AG08395 (cell line): ENCODE measurements at regions not wholly inside any gene's neighbourhood (a gene's known extent, or its start where the extent isn't known, plus 50 kb on each side); places are given as distances from the start of the nearest gene placed in this dataset.
"Not testable (repeated sequence)": the region's sequence is repeated elsewhere in the genome, so short reads cannot be mapped to it uniquely, and the experiment has no call there.

ENCODE experiments used
- DNase-seq: peaks from one replicate; pipeline ENCODE4 v3.0.0; 2012; ENCODE audit warnings: mixed read lengths, low spot score

DNA sequence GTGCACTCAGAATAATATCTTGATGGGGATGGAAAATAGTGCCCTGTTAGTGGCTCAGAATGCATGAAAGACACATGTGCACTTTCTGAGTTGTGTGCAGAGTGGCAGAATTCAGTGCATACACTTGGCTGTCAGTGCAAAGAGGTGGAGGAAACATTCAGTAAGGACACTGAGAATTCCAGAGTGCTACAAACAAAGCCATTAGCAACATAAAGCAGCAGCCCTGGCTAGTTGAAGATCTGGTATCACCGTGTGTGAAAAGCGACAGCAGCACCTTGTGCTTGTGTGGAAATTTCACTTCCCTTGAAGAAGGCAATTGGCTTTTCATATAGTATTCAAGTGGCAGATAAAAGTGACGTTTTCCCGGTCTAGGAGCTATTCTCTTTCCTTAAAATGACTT lies 810.4 kb downstream of the TRIML1 start:
- no peak for DNase-seq

DNA sequence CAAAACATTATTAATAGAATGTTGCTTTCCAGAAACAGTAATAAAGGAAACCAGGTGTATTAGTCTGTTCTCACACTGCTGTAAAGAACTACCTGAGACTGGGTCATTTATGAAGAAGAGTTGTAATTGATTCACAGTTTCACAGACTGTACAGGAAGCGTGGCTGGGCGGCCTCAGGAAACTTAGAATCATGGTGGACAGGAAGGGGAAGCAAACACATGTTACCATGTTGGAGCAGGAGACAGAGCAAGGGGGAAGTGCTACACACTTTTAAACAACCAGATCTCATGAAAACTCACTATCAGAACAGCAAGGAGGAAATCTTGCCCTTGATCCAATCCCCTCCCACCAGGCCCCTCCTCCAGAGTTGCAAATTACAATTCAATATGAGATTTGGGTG lies 815.8 kb downstream of the TRIML1 start:
- no peak for DNase-seq

DNA sequence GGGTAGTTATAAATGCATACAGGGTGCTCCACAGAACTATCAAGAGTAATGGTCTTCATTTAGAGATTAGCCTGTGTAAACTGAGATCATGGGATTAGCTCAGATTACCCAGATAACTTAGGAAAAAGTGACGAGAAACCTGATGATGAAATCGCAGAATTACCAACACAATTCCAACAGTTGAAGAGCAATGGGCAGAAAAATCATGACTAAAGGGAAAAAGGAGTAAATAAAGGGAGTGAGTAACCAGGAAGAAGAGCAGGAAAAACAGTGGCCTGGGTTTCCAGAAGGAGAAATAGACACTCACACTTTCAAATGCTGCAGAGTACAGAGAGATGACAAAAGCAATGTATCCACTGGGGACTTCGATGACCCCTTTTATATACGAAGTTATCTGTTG lies 817.3 kb downstream of the TRIML1 start:
- no peak for DNase-seq

DNA sequence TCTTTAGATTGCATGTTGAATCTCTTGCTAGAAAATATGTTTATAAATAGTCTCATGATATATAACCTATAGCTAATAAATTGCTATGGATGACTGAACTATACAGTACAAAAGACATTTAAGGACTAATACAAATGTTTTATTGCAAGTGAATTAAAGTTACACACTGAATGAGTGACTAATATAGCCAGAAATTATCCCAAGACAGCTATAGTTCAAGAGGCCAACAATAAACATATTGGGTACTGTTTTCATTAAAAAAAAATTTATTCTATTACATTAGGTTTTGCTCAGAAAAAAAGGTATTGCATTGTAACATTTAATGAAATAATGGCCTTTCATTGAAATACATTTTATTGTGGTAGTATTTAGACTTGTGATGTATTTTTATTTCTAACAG lies 819.1 kb downstream of the TRIML1 start:
- DNase-seq, result no peak

DNA sequence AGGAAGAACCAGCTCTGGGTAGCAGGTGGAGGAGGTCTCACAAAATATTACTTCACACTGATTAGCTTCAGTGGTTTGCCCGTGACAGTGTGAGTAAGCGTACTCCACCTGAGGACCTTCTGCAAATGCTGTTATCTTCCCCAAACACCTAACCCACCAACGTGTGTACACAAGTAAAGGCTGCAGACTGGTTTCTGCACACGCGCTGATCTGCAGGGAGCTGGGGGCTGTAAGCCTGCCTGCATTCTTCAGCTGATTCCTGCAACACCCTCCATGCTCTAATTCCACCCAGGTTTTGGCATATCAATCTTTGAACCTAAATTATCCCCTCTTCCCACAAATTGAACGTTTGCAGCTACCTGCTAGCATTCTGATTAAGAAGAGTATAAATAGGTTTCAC lies 820.2 kb downstream of the TRIML1 start:
- no peak for DNase-seq

DNA sequence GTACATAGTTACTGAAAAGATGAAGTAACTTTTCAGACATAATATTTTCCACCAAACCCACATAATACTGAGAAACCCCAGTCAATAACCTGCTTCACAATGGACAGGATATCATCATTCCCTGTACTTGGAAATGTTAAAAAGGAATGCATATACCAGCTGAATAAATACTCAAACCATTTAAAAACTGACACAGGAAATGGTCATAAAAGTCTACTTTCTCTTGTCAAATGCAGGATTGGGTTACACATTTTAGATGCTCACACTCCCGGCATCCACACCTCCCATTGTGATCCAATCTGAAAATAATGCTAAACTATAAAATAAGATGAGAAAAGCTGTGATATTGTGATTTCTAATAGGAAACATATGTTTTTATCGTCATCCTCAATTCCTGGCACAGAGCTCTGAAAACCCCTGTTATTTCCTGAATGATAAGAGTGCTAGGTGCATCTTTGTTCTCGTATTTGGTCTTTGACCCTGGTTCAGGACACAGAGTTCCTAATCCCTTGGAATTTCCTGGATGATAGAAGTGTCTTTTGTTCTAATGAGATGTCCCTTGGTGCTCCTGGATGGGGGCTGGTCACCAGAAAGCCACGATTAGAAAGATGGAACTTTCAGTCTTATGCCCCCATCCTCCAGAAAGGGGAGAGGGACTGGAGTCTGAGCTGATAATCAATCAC lies 821.3 kb downstream of the TRIML1 start:
- peak; percentile 9 for DNase-seq

GRCh38 chr4:188971125-188971524 lies 831.9 kb downstream of the TRIML1 start:
- DNase-seq, result peak; percentile 17

DNA sequence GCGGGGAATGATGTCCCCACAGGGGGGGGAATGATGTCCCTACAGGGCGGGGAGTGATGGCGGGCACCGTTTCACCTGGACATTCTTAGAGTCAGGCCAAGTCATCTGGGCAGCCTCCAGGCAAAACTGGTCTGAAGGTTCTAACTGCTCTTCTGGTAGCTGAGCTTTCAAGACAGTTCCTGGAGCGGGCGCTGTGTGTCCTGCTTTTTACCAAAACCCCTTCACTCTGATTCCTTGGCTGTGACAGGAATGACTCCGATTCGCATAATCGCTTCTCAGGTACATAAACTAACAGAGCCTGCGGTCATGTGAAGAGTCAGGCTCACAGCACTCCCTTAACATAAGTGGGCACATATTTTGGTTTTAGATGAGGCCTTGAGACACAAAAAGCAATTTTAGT lies 836.0 kb downstream of the TRIML1 start:
- no peak for DNase-seq

- peak; percentile 33 for DNase-seq
Observed at GRCh38 chr4:188976644-188977115, 837.4 kb downstream of the TRIML1 start.

- not testable (repeated sequence) for DNase-seq
Observed at GRCh38 chr4:188977232-188977631, 838.0 kb downstream of the TRIML1 start.

GRCh38 chr4:188984518-188984917 lies 845.3 kb downstream of the TRIML1 start:
- no peak for DNase-seq

GRCh38 chr4:188986271-188986689 lies 847.0 kb downstream of the TRIML1 start:
- peak; percentile 29 for DNase-seq

DNA sequence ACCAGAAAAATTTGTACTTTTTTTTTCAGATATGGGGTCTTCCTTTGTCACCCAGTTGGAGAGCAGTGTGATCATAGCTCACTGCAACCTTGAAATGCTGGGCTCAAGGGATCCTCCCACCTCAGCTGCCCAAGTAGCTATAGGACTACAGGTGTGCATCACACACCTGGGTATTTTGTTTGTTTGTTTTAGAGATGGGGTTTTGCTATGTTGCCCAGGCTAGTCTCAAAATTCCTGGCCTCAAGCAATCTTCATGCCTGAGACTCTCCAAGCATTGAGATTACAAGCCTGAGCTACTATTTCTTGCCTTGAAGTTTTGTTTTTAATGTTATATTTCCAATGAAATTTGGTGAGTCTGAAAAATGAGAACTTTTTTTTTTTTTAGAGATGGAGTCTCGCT lies 847.8 kb downstream of the TRIML1 start:
- no peak for DNase-seq

DNA sequence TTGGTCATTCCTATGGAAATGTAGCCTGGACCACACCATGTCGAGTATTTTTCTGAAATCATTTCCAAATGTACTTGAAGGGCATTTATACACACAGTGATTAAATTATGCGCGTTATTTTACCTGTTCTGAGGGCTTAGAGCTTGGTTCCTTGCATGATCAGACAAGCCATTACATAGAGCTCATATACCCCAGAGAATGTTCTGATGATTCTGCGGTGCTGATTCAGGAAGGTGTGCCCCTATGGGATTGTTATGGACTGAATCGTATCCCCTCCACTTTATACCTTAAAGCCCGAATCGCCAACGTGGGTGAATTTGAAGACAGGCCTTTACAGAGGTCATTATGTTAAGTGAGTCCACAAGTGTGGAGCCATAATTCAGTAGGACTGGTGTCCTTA lies 848.9 kb downstream of the TRIML1 start:
- no peak for DNase-seq

DNA sequence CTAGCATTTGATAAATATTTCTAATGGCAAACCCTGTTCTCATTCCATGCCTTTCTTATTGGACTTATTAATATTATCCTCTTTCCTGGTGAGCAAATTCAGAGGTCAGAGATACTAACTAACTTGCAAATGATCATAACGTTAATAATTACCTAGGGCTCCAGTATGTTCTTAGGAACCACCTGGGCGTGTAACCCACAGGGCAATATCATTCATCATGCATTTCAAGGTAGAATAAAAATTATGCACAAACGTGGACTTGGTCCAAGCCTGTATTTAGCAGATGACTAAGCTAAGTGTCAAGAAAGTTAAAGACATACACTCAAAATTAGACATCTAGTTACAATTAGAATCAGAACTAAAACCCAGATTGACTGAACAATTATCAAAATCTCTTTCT lies 850.1 kb downstream of the TRIML1 start:
- no peak for DNase-seq

- peak; percentile 8 for DNase-seq
Observed at GRCh38 chr4:188992706-188993105, 853.5 kb downstream of the TRIML1 start.

- no peak for DNase-seq
Observed at GRCh38 chr4:188993871-188994270, 854.6 kb downstream of the TRIML1 start.

DNA sequence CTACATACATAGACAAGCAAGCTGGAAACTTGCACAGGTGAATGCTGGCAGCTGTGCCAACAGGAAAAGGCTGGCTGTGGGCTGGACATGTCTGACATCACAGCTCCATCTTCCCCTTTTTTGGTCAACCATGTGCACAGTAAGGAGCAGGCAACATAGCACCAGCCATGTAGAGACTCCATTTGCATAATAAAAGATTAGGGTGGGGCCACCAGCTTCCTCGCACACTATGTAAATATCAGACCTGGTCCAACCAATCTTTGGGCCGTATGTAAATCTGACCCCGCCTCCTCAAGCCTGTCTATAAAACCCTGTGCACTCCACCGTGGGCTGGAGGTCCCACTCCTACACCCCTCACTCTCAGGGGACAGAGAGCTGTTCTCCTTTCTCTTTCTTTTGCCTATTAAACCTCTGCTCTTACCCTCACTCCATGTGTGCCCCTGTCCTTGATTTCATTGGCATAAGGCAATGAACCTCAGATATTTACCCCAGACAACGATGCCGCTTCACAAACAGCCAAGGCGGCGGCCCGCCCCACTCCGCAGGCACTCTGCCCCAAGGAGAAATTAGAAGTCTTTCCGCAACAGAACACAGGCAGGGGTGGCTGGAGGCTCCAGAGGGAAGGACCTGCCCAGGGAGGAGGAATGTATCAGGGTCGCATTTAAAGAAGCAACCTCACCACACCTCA lies 862.2 kb downstream of the TRIML1 start:
- no peak for DNase-seq

GRCh38 chr4:189001971-189002450 lies 862.8 kb downstream of the TRIML1 start:
- DNase-seq, result no peak

DNA sequence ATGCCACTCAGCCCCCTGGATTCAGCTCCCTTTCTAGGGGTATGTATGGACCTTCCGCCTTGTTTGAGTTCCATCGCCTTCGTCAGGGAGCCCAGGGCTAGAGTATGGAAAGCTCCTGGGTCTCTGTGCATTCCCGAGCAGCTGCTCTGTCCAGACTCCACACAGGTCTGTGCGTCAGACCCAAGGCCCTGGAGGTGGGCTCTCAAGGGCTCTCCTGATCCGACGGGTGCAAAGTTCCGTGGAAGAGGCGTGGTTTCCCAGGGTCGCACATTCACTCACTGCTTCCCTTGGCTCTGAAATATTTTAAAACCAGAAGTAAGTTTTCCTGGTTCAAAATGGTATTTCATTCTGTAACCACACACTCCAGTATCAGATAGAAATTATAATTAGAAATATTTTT lies 863.2 kb downstream of the TRIML1 start:
- no peak for DNase-seq

GRCh38 chr4:189010452-189011217 lies 871.4 kb downstream of the TRIML1 start:
- not testable (repeated sequence) for DNase-seq

GRCh38 chr4:189021831-189022230 lies 882.6 kb downstream of the TRIML1 start:
- DNase-seq, result peak; percentile 24
